Thyroid gland (tissue), 4 donors: ENCODE measurements at regions not wholly inside any gene's neighbourhood (a gene's known extent, or its start where the extent isn't known, plus 50 kb on each side); places are given as distances from the start of the nearest gene placed in this dataset.
A peak's percentile ranks its signal among the peaks of the same experiment; 100 is the strongest.

ENCODE experiments used
- DNase-seq, 2 donors: peaks; one replicate each; pipeline ENCODE4 v3.0.0-alpha.2; 2019
- H3K27ac ChIP-seq, 3 donors: fragments of 200-600 bp; sonication (generic); 1 replicate in 2 of 3; 2 replicates in 1 of 3; pipeline ENCODE4 v1.5.1; 2016 to 2019; ENCODE audit warnings: mild to moderate bottlenecking in 1 of 3, moderate library complexity in 1 of 3
- H3K27me3 ChIP-seq: fragments of 200-600 bp; sonication (generic); one replicate; pipeline ENCODE4 v1.5.1; 2019
- H3K36me3 ChIP-seq, 2 donors: fragments of 200-600 bp; sonication (generic); one replicate each; pipeline ENCODE4 v1.5.1; 2016 to 2019
- H3K4me1 ChIP-seq, 2 donors: fragments of 200-600 bp; sonication (generic); one replicate each; pipeline ENCODE4 v1.5.1; 2017 to 2019
- H3K4me3 ChIP-seq, 3 donors: fragments of 200-600 bp; sonication (generic); replicated peaks in 1 of 3; 1 replicate in 2 of 3; 2 replicates in 1 of 3; pipeline ENCODE4 v1.5.1; 2016; ENCODE audit warnings: mild to moderate bottlenecking in 1 of 3
- H3K9me3 ChIP-seq: fragments of 200-600 bp; sonication (generic); one replicate; pipeline ENCODE4 v1.5.1; 2017
- POLR2A ChIP-seq, 2 donors: fragments of 450-650 bp; IDR thresholded peaks; one replicate each; pipeline ENCODE4 v1.6.1; 2017; ENCODE audit warnings: antibody characterized with exemption in 2 of 2, mild to moderate bottlenecking in 2 of 2, moderate library complexity in 1 of 2
- WGBS, 2 donors: methylation state at CpG; one replicate each; pipeline ENCODE4 v1.1.5; 2017; 5-methylcytosine and 5-hydroxymethylcytosine counted together
- intact Hi-C: fragments of 100-400 bp; cut with DNase I; formaldehyde crosslinking; loops from one replicate; pipeline ENCODE4 v1.15.1; 2023
- TF ChIP-seq, protein P1 (sequence below), 6 experiments: fragments of 200-600 bp in 3 of 6; fragments of 450-650 bp in 3 of 6; sonication (generic) in 3 of 6; IDR thresholded peaks; one replicate each; pipeline ENCODE4 v1.5.1; 2016 to 2019; ENCODE audit warnings: antibody characterized with exemption in 6 of 6, mild to moderate bottlenecking in 2 of 6, inconsistent platforms in 1 of 6, moderate library complexity in 1 of 6

DNA sequence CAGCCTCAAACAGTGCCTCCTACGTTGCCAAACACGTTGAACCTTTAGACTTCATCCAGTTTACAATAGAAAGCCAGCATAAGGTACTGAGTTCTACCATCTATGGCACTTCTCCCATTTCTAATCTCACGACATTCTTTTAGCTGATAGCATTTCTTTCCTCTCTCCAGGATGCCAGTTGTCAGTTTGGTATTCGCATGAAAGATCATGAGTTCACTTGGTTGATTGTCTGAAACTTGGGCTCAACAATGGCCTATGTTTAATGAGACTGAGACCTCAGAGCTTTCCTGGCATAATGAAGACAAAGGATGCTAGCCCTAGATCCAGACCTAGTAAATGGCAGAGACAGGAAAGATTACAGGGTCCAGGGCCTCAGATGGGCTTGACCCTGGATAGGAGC is 69.2 kb upstream of the SPRY1 start:
- intact Hi-C loops, result no loop called here

DNA sequence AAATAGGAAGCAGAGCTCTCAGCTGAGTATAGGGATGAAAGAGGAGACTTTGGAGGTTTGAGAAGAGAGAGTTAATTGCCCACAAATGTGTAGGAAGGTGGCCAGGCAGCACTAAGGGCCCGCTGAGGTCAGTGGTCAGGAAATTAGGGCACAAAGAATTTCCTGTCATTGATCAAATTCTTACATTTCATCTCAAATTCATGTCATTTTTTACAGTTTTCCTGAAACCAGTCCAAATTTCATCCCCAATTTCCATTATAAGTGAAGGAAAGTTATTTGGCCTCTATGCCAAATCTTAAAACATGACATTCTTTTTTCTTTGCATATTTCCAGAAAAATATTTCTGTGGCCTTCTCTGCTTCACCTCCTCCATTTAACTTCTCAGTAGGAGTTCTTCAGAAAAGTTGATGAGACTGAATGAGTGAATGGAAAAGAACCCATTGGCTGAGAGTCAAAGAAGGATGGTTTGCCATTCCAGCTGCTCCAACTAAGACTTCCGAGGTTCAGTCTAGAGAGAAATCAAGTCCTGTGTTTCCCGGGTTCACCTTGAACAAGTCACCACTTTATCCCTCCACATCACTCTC is 68.7 kb upstream of the SPRY1 start:
- DNase-seq, result no peak

More for the DNA sequence above, 69.2 kb upstream of the SPRY1 start:
- TF ChIP-seq POLR2A (IDR thresholded peaks at IDR 0.05), result no peak
- TF ChIP-seq, protein P1, sequence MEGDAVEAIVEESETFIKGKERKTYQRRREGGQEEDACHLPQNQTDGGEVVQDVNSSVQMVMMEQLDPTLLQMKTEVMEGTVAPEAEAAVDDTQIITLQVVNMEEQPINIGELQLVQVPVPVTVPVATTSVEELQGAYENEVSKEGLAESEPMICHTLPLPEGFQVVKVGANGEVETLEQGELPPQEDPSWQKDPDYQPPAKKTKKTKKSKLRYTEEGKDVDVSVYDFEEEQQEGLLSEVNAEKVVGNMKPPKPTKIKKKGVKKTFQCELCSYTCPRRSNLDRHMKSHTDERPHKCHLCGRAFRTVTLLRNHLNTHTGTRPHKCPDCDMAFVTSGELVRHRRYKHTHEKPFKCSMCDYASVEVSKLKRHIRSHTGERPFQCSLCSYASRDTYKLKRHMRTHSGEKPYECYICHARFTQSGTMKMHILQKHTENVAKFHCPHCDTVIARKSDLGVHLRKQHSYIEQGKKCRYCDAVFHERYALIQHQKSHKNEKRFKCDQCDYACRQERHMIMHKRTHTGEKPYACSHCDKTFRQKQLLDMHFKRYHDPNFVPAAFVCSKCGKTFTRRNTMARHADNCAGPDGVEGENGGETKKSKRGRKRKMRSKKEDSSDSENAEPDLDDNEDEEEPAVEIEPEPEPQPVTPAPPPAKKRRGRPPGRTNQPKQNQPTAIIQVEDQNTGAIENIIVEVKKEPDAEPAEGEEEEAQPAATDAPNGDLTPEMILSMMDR (IDR thresholded peaks at IDR 0.05), result no peak
- Histone ChIP-seq H3K36me3 (no peaks in the 10 kb centered on the region), H3K9me3 (no peaks in the 10 kb centered on the region), H3K27ac (no peak overlapping the region), H3K4me1 (no peaks in the 10 kb centered on the region), H3K4me3 (no peak overlapping the region), H3K27me3 (no peaks in the 10 kb centered on the region)
- DNase-seq, result no peak
- 87 to 88% methylated on average over 4 of the region's 4 CpGs for WGBS, 2 donors

DNA sequence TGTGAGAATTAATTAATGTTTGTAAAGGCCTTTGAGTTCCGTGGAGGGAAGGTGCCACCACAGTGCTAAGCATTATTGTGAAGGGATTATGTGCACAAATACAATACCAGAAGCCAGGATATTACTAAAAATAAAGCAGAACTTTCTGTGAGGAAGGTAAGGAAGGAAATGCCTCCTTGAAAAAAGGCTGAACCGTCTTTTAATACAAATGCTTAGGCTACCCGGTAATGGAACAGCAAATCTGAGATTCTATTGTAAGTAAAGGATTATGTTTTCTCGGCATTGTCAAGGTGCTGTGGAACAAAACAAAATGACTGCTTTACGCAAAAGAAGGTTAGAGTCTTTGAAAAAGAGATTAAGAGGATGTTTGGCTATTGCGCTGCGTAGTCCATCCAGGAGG is 57.9 kb upstream of the SPRY1 start:
- H3K36me3 ChIP-seq, result no peaks in the 10 kb centered on the region
- H3K9me3 ChIP-seq, result no peaks in the 10 kb centered on the region
- no peaks in the 10 kb centered on the region for H3K27me3 ChIP-seq
- intact Hi-C loops, result no loop called here
- peak overlapping the region in 1 of 3 donors; percentile 62 for H3K27ac ChIP-seq
- H3K4me1 ChIP-seq, result no peaks in the 10 kb centered on the region
- no peak for DNase-seq
- H3K4me3 ChIP-seq, result no peak overlapping the region
- 68 to 69% methylated on average over 7 of the region's 7 CpGs for WGBS, 2 donors
- TF ChIP-seq, protein P1 (IDR thresholded peaks at IDR 0.05), result no peak
- TF ChIP-seq POLR2A (IDR thresholded peaks at IDR 0.05), result no peak

More for the DNA sequence above, 68.7 kb upstream of the SPRY1 start:
- Histone ChIP-seq H3K27ac (no peak overlapping the region), H3K9me3 (no peaks in the 10 kb centered on the region), H3K36me3 (no peaks in the 10 kb centered on the region), H3K4me1 (no peaks in the 10 kb centered on the region), H3K27me3 (no peaks in the 10 kb centered on the region), H3K4me3 (no peak overlapping the region)
- WGBS, 2 donors, result 76 to 80% methylated on average over 3 of the region's 3 CpGs
- no peak for TF ChIP-seq POLR2A (IDR thresholded peaks at IDR 0.05)
- TF ChIP-seq, protein P1 (IDR thresholded peaks at IDR 0.05), result no peak
- intact Hi-C loops, result no loop called here

DNA sequence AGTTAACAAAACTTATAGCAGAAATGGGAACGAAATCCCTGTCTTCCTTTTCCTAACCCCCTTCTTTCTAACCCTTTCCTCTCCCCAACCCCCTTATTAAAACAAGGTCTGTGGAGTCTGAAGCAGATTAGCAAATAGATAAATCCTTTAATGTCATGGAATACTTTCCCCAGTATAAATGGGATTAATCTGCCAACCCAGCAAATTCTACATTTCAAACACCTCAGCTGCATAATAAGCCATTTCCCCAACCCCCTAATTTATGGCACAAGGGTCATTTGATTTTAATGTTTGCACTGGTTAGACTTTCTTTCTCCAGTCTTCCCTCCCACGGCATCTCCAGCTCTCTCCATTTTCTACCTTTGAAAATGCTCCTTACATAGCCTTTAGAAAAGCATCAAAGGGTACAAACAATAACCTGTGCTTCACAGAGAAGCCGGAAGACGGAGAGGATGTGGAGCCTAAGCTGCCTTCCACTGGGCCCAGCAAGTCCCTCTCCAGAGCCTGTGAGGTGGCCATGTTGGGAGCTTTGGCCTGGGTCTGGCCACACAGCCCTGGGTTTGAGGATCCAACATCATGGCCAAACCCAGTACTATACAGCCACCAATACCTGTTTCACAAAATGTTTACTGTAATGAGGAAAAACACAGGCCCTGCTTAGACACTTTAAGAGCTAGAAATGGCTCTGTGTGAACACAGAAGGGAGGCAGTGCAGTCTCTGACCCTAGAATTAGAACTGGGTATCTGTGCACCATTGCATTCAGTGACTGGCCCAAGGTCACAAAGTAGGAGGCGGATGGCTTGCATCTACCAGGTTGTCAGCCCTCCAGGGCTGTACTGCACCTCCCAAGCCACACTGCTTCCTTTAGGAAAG is 56.9 kb upstream of the SPRY1 start:
- H3K27me3 ChIP-seq, result no peaks in the 10 kb centered on the region
- no peak overlapping the region for H3K4me3 ChIP-seq
- 84 to 89% methylated on average over 5 of the region's 5 CpGs for WGBS, 2 donors
- H3K36me3 ChIP-seq, result no peaks in the 10 kb centered on the region
- peak overlapping the region in 2 of 3 donors; percentile 15 to 62 for H3K27ac ChIP-seq
- no peaks in the 10 kb centered on the region for H3K4me1 ChIP-seq
- TF ChIP-seq POLR2A (IDR thresholded peaks at IDR 0.05), result no peak
- TF ChIP-seq, protein P1 (IDR thresholded peaks at IDR 0.05), result no peak
- no peaks in the 10 kb centered on the region for H3K9me3 ChIP-seq
- intact Hi-C loops, result loop anchor here (10.0 kb wide), 1 partner anchor 315 kb away; no protein-coding TSS in a partner anchor
- DNase-seq, result no peak

DNA sequence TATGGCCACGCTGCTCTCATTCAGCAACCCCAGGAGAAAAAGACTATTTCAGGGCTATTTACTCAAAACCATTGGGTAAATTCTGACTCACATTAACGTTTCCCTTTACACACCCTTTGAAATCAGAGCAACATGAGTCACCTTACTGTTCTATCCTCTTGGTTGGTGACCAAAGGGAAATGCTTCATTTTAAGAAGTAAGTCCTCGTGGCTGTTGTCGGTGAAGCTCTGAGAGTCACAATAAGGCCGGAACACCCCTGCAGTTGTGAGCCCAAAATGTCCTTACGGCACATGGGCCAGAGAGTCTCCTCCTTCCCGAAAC is 56.3 kb upstream of the SPRY1 start:
- no peak overlapping the region for H3K4me3 ChIP-seq
- H3K27ac ChIP-seq, result peak overlapping the region in 1 of 3 donors; percentile 49
- intact Hi-C loops, result loop anchor here (10.0 kb wide), 1 partner anchor 314 kb away; no protein-coding TSS in a partner anchor
- no peak for DNase-seq
- no peaks in the 10 kb centered on the region for H3K4me1 ChIP-seq
- H3K9me3 ChIP-seq, result no peaks in the 10 kb centered on the region
- no peaks in the 10 kb centered on the region for H3K27me3 ChIP-seq
- TF ChIP-seq, protein P1 (IDR thresholded peaks at IDR 0.05), result no peak
- no peak for TF ChIP-seq POLR2A (IDR thresholded peaks at IDR 0.05)
- no peaks in the 10 kb centered on the region for H3K36me3 ChIP-seq
- 81 to 82% methylated on average over 7 of the region's 7 CpGs for WGBS, 2 donors
